Tongue (tissue), 1 donor: ENCODE measurements at regions not wholly inside any gene's neighbourhood (a gene's known extent, or its start where the extent isn't known, plus 50 kb on each side); places are given as distances from the start of the nearest gene placed in this dataset.

ENCODE experiments used
- DNase-seq: peaks from one replicate; pipeline ENCODE4 v3.0.0-alpha.2; 2015

DNA sequence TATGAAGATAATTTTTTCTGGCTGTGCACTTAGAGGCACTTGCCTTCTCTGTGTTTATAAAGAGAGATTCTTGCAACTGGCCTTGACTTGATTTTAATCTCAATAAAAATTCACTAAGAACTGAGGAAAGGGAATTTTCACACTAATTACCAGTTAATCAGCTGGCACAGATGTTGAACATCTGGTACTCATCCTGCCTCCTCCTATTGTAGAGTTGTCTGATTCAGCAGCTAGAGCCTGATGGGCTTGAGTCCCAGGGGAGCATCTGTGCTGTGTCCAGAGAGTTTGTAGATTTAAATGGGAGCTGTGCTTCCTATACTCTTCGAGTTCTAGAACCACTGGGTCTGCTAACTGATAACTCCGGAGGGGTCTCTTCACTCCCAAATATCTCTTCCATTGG is 50.7 kb upstream of the ADRA1D start:
- DNase-seq: peak; percentile 37

DNA sequence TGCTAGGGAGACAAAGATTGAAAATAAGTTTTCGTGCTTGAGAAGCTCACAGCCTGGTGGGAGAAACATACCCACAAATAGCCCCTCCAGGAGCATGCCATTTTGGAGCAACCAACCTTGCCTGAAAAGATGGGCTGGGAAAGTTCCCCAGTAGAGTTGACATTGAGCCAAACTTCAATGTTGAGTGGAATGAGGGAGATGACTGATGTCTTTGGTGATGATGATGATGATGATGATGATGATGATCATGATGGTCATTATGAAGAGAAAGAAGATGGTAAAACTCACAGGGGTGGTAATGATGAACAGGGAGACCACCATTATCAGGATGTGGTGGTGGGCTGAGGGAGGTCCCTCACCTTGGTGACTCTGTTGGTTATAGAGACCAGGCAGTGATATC is 50.1 kb upstream of the ADRA1D start:
- no peak for DNase-seq
